Mucosa of descending colon (tissue), 3 donors: ENCODE measurements at regions not wholly inside any gene's neighbourhood (a gene's known extent, or its start where the extent isn't known, plus 50 kb on each side); places are given as distances from the start of the nearest gene placed in this dataset.

ENCODE experiments used
- ATAC-seq: fragments of 200-7000 bp; cut with Tn5 transposase; one replicate; pipeline ENCODE4 v1.9.1; 2020; ENCODE audit warnings: mild to moderate bottlenecking, moderate library complexity
- DNase-seq, 3 donors: peaks; one replicate each; pipeline ENCODE4 v3.0.0-alpha.2; 2020
- H3K36me3 ChIP-seq: fragments of 200-600 bp; one replicate; pipeline ENCODE4 v1.8.0; 2021; ENCODE audit warnings: low read depth, mild to moderate bottlenecking
- H3K4me1 ChIP-seq: fragments of 200-600 bp; one replicate; pipeline ENCODE4 v1.8.0; 2021; ENCODE audit warnings: low read depth, mild to moderate bottlenecking
- H3K4me3 ChIP-seq: fragments of 200-600 bp; one replicate; pipeline ENCODE4 v1.8.0; 2021; ENCODE audit warnings: mild to moderate bottlenecking
- H3K9me3 ChIP-seq: fragments of 200-600 bp; one replicate; pipeline ENCODE4 v1.8.0; 2021; ENCODE audit warnings: mild to moderate bottlenecking
- CTCF ChIP-seq: fragments of 200-600 bp; IDR thresholded peaks from one replicate; pipeline ENCODE4 v1.8.0; 2022; ENCODE audit warnings: antibody characterized with exemption, mild to moderate bottlenecking
- intact Hi-C, 2 donors: fragments of 100-400 bp; cut with DNase I in 1 of 2; cut with micrococcal nuclease in 1 of 2; formaldehyde crosslinking; loops; one replicate each; pipeline versions ENCODE4 v1.11.0 to v1.11.1; 2022; cut with DNase I, micrococcal nuclease
- donor health status: DM: no; HTN: no; CAD: no; lungs with moderate emphysema.
- donor health status: DM: no; HTN: no; CAD: no.
- donor health status: DM: no; HTN: yes; CAD: no.

GRCh38 chr1:68320349-68320748 lies 88.0 kb upstream of the WLS start:
- Histone ChIP-seq H3K4me3 (no peak overlapping the region), H3K4me1 (peaks cover 4% of the 10 kb centered on the region), H3K9me3 (no peaks in the 10 kb centered on the region), H3K36me3 (no peaks in the 10 kb centered on the region)
- DNase-seq = no peak
- ATAC-seq = no peak
- no peak for TF ChIP-seq CTCF
- intact Hi-C loops = loop anchor here (5.0 to 10.0 kb wide), 2 partner anchors 86 to 203 kb away; partner anchors contain the start of gene WLS (in 1 of the 2)

DNA sequence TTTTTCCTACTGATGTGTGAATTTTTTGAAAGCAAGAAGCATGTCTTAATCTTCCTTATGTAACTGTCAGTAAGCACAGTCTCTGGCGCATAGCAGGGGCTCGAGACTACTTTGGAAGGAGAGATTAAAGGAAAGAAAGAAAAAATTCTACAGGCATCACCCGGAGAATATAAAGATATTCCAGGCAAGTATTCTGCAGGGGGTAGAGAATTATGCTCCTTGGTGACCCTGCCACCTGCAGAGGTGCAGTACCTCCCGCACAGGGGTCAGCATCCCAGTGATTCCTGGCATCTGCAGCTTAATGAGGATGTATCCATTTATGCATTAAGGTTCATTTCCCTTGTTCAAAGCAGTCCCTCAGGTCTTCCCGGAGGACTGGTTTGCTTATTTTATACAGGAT lies 87.6 kb upstream of the WLS start:
- TF ChIP-seq CTCF = no peak
- Histone ChIP-seq H3K36me3 (no peaks in the 10 kb centered on the region), H3K9me3 (no peaks in the 10 kb centered on the region), H3K4me1 (peaks cover 4% of the 10 kb centered on the region), H3K4me3 (no peak overlapping the region)
- intact Hi-C loops = loop anchor here (5.0 to 10.0 kb wide), 2 partner anchors 85 to 203 kb away; partner anchors contain the start of gene WLS (in 1 of the 2)
- ATAC-seq (no peak), DNase-seq (no peak)

DNA sequence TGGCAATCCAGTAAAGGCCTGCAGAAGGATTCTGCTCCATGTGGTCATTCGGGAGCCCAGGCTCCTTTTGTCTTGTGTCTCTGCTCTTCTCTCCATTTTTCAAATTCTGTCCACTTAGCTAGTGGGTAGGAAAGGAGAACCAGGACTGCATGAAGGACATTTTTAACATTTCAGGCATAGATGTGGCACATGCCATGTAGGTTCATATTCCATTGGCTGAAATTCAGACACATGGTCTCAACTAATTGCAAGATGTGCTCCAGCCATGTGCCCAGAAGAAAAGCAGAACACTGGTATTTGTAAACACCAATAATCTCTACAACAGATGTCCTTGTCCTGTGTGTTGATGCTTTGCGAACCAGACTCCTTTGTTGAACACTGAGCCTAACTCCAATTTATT lies 85.2 kb upstream of the WLS start:
- intact Hi-C loops = no loop called here
- Histone ChIP-seq H3K4me3 (no peak overlapping the region), H3K36me3 (no peaks in the 10 kb centered on the region), H3K4me1 (peaks cover 4% of the 10 kb centered on the region), H3K9me3 (no peaks in the 10 kb centered on the region)
- no peak for TF ChIP-seq CTCF
- no peak for ATAC-seq
- DNase-seq = no peak

DNA sequence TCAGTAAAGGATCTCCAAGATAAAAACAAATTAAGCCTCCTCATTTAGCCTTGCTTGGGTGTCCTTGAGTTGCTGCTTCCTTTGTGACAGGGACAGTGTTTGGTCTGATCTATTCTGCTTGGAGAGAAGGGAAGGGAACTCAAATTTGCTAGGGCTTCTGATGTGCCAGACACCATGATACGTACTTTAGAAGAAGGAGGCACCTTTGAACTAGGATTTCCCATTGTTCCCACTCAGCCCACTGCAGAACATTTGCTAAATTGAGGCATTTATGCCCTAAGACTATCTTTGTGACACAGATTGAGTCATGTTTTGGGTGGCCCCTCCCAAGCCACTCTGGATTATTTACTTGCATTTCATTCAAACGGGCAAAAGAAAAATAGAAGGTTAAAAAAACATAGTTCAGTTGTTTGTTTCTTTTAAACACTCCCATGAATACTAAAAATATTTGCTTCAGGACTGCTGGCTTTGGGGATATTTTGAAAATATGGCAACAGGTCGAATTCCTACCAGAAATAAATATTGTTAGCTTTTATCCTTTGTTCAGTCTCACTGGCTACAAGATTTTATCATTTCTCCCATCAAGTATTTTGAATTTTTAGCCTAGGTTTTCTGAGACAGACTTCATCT lies 81.9 kb upstream of the WLS start:
- DNase-seq (no peak), ATAC-seq (no peak)
- intact Hi-C loops = no loop called here
- Histone ChIP-seq H3K9me3 (no peaks in the 10 kb centered on the region), H3K36me3 (no peaks in the 10 kb centered on the region), H3K4me3 (no peak overlapping the region), H3K4me1 (no peaks in the 10 kb centered on the region)
- TF ChIP-seq CTCF = no peak

DNA sequence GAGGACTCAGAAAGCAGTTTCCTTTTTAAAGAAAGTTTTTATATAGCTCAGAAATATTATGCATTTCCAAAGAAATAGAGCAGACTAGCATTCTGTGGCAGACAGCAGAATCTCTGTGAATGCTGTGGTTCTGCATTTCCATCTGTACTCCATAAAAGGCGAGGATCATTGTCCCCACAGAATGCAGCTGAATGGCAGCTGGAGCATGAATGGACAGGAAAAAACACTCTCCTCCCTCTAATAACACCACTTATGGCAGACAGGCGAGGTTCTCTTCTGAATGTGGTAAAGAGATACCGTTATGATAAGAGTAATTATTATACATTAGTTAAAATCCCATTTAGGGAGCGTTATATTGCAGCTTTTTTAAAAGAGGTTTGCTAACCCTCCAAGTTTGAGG lies 81.4 kb upstream of the WLS start:
- no peak overlapping the region for H3K4me3 ChIP-seq
- DNase-seq (no peak), ATAC-seq (no peak)
- no peak for TF ChIP-seq CTCF
- no peaks in the 10 kb centered on the region for H3K4me1 ChIP-seq
- no peaks in the 10 kb centered on the region for H3K9me3 ChIP-seq
- intact Hi-C loops = no loop called here
- no peaks in the 10 kb centered on the region for H3K36me3 ChIP-seq

GRCh38 chr1:68308034-68308433 lies 75.7 kb upstream of the WLS start:
- Histone ChIP-seq H3K4me1 (no peaks in the 10 kb centered on the region), H3K36me3 (no peaks in the 10 kb centered on the region), H3K9me3 (no peaks in the 10 kb centered on the region), H3K4me3 (no peak overlapping the region)
- ATAC-seq (no peak), DNase-seq (no peak)
- TF ChIP-seq CTCF = no peak
- intact Hi-C loops = no loop called here
